Neural cell (in vitro differentiated cells): ENCODE measurements at regions not wholly inside any gene's neighbourhood (a gene's known extent, or its start where the extent isn't known, plus 50 kb on each side); places are given as distances from the start of the nearest gene placed in this dataset.

Source experiments
- H2AFZ ChIP-seq: fragments of 200-600, 300-800 bp; sonication (generic), shearing (Covaris generic); 2 replicates; pipeline ENCODE4 v1.6.0; 2014; ENCODE audit warnings: low read depth, mild to moderate bottlenecking, antibody characterized with exemption, low read length, moderate library complexity
- H3F3A ChIP-seq: fragments of 200-600 bp; shearing (Covaris generic); 2 replicates; pipeline ENCODE4 v1.6.1; 2016; ENCODE audit warnings: mild to moderate bottlenecking, moderate library complexity, mixed read lengths, antibody characterized with exemption, low read length; ENCODE audit not compliant: insufficient read depth, poor library complexity, severe bottlenecking
- H3K27ac ChIP-seq: fragments of 200-600, 300-800 bp; sonication (generic), shearing (Covaris generic); 2 replicates; pipeline ENCODE4 v1.5.1; 2014; ENCODE audit warnings: mild to moderate bottlenecking, low read length, moderate library complexity
- H3K27me3 ChIP-seq: fragments of 300-800, 200-600 bp; sonication (generic), shearing (Covaris generic); 2 replicates; pipeline ENCODE4 v1.6.0; 2014; ENCODE audit warnings: mild to moderate bottlenecking, low read depth, low read length, moderate library complexity; ENCODE audit not compliant: insufficient read depth
- H3K36me3 ChIP-seq: fragments of 300-800, 200-600 bp; sonication (generic), shearing (Covaris generic); 2 replicates; pipeline ENCODE4 v1.5.1; 2014; ENCODE audit warnings: mild to moderate bottlenecking, antibody characterized with exemption, low read length, moderate library complexity; ENCODE audit not compliant: insufficient read depth
- H3K4me2 ChIP-seq: fragments of 300-800, 200-600 bp; sonication (generic), shearing (Covaris generic); 2 replicates; pipeline ENCODE4 v1.6.0; 2014; ENCODE audit warnings: mild to moderate bottlenecking, low read length
- H3K4me3 ChIP-seq: fragments of 300-800, 200-600 bp; sonication (generic), shearing (Covaris generic); 2 replicates; pipeline ENCODE4 v1.5.1; 2014; ENCODE audit warnings: mild to moderate bottlenecking, low read length, moderate library complexity
- H3K79me2 ChIP-seq: fragments of 200-600 bp; shearing (Covaris generic); replicated peaks from 2 replicates; pipeline ENCODE4 v1.6.0; 2014; ENCODE audit warnings: mild to moderate bottlenecking, low read length, moderate library complexity; ENCODE audit not compliant: insufficient read depth
- H3K9ac ChIP-seq: fragments of 300-800, 200-600 bp; sonication (generic), shearing (Covaris generic); 2 replicates; pipeline ENCODE4 v1.6.1; 2016; ENCODE audit warnings: mild to moderate bottlenecking, low read length, mixed read lengths
- H3K9me2 ChIP-seq: fragments of 200-600 bp; shearing (Covaris generic); 2 replicates; pipeline ENCODE4 v1.6.1; 2016; ENCODE audit warnings: mild to moderate bottlenecking, low read length, mixed read lengths; ENCODE audit not compliant: insufficient read depth
- H3K9me3 ChIP-seq: fragments of 200-600, 300-800 bp; sonication (generic), shearing (Covaris generic); 2 replicates; pipeline ENCODE4 v1.6.1; 2016; ENCODE audit warnings: mild to moderate bottlenecking, mixed run types, low read length, moderate library complexity, mixed read lengths
- H4K20me1 ChIP-seq: fragments of 200-600 bp; shearing (Covaris generic); 2 replicates; pipeline ENCODE4 v1.6.1; 2016; ENCODE audit warnings: mild to moderate bottlenecking, mixed run types; ENCODE audit not compliant: insufficient read depth
- EP300 ChIP-seq: fragments of 450-650 bp; conservative IDR thresholded peaks from 2 replicates; pipeline ENCODE4 v1.6.1; 2014; ENCODE audit warnings: antibody characterized with exemption, mild to moderate bottlenecking, moderate library complexity; ENCODE audit not compliant: poor library complexity, severe bottlenecking
- EZH2 ChIP-seq: fragments of 200-600, 300-800 bp; shearing (Covaris generic), sonication (generic); IDR thresholded peaks from 2 replicates; pipeline ENCODE4 v1.6.1; 2014; ENCODE audit warnings: antibody characterized with exemption, low read length, borderline replicate concordance, mild to moderate bottlenecking; ENCODE audit not compliant: insufficient read depth, poor library complexity, severe bottlenecking
- MXI1 ChIP-seq: fragments of 450-650 bp; conservative IDR thresholded peaks from 2 replicates; pipeline ENCODE4 v1.6.1; 2014; ENCODE audit warnings: antibody characterized with exemption, mild to moderate bottlenecking; ENCODE audit not compliant: poor library complexity, severe bottlenecking
- POLR2AphosphoS5 ChIP-seq: IDR thresholded peaks from 2 replicates; pipeline ENCODE4 v1.6.1; 2012
- RAD21 ChIP-seq: fragments of 450-650 bp; conservative IDR thresholded peaks from 2 replicates; pipeline ENCODE4 v1.6.1; 2014; ENCODE audit warnings: antibody characterized with exemption, mild to moderate bottlenecking, moderate library complexity
- REST ChIP-seq: IDR thresholded peaks from 2 replicates; pipeline ENCODE4 v1.6.1; 2012; ENCODE audit warnings: borderline replicate concordance
- SMC3 ChIP-seq: fragments of 450-650 bp; conservative IDR thresholded peaks from 2 replicates; pipeline ENCODE4 v1.6.1; 2014; ENCODE audit warnings: antibody characterized with exemption, mild to moderate bottlenecking, moderate library complexity; ENCODE audit not compliant: poor library complexity
- TAF1 ChIP-seq: IDR thresholded peaks from 2 replicates; pipeline ENCODE4 v1.6.1; 2012; ENCODE audit warnings: low read depth
- TF ChIP-seq, protein P1 (sequence below): fragments of 450-650 bp; IDR thresholded peaks from 2 replicates; pipeline ENCODE4 v1.5.1; 2014; ENCODE audit warnings: antibody characterized with exemption, mild to moderate bottlenecking, moderate library complexity; ENCODE audit not compliant: poor library complexity, severe bottlenecking

DNA sequence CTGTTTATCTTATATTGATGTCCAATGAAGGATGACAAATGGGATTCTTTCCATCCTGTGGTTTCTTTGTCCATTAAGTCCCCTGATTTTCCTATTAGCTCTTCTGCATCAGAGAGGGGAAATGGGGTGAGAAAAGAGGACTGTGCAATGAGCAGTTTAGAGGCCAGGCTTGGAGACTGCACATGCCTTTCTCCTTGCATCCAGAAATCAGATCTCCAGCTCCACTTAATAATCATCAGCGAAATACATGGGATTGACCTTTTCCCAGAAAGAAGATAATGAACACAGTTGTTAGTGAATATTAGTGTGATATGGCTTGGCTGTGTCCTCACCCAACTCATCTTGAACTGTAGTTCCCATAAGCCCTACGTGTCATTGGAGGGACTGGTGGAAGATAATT, 697.4 kb downstream of the CBLN2 start:
- Histone ChIP-seq H3K4me3 (no peak overlapping the region), H3K27ac (no peak overlapping the region), H3K9me3 (no peaks in the 10 kb centered on the region), H2AFZ (no peak overlapping the region), H3K36me3 (no peaks in the 10 kb centered on the region), H3F3A (no peaks in the 10 kb centered on the region), H4K20me1 (no peaks in the 10 kb centered on the region), H3K79me2 (no peaks in the 10 kb centered on the region), H3K9ac (no peak overlapping the region), H3K9me2 (no peaks in the 10 kb centered on the region), H3K27me3 (no peaks in the 10 kb centered on the region), H3K4me2 (no peak overlapping the region)
- TF ChIP-seq, protein P1, sequence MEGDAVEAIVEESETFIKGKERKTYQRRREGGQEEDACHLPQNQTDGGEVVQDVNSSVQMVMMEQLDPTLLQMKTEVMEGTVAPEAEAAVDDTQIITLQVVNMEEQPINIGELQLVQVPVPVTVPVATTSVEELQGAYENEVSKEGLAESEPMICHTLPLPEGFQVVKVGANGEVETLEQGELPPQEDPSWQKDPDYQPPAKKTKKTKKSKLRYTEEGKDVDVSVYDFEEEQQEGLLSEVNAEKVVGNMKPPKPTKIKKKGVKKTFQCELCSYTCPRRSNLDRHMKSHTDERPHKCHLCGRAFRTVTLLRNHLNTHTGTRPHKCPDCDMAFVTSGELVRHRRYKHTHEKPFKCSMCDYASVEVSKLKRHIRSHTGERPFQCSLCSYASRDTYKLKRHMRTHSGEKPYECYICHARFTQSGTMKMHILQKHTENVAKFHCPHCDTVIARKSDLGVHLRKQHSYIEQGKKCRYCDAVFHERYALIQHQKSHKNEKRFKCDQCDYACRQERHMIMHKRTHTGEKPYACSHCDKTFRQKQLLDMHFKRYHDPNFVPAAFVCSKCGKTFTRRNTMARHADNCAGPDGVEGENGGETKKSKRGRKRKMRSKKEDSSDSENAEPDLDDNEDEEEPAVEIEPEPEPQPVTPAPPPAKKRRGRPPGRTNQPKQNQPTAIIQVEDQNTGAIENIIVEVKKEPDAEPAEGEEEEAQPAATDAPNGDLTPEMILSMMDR: no peak
- TF ChIP-seq REST (no peak), SMC3 (no peak), RAD21 (no peak), EZH2 (no peak), POLR2AphosphoS5 (no peak), EP300 (no peak), TAF1 (no peak), MXI1 (no peak)

DNA sequence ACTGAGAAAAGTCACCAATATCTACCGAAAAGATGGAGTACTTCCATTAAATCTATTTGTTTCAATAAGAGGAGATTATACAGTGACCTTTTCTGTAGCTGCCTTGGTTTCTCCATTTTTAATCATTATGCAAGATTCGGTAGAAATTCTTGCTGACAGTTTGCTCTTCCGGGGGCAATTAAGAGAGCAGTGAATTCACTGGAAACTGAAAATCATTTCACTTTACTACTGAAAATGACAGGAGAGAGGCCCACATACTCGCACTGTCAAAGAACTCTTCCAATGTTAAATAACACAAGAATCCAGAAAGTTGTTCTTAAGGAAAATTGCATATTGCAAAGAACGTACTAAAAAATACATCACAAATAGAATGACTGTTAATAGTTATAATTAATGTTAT, 699.3 kb downstream of the CBLN2 start:
- Histone ChIP-seq H3K79me2 (no peaks in the 10 kb centered on the region), H3K4me3 (no peak overlapping the region), H4K20me1 (no peaks in the 10 kb centered on the region), H3K9me2 (no peaks in the 10 kb centered on the region), H3K4me2 (no peak overlapping the region), H3K9ac (no peak overlapping the region), H3K27me3 (no peaks in the 10 kb centered on the region), H3K27ac (peak overlapping the region; percentile 58), H2AFZ (no peak overlapping the region), H3K9me3 (no peaks in the 10 kb centered on the region), H3F3A (no peaks in the 10 kb centered on the region), H3K36me3 (no peaks in the 10 kb centered on the region)
- peak; percentile 62 for TF ChIP-seq POLR2AphosphoS5
- TF ChIP-seq EP300: peak; percentile 79
- TF ChIP-seq MXI1: no peak
- TF ChIP-seq RAD21: no peak
- TF ChIP-seq, protein P1: no peak
- TF ChIP-seq EZH2: no peak
- peak; percentile 65 for TF ChIP-seq REST
- TF ChIP-seq TAF1: no peak
- TF ChIP-seq SMC3: no peak
